SK-N-SH (cell line): ENCODE measurements at regions not wholly inside any gene's neighbourhood (a gene's known extent, or its start where the extent isn't known, plus 50 kb on each side); places are given as distances from the start of the nearest gene placed in this dataset.

Source experiments
- CTCF ChIA-PET: fragments of 300-600, 350-600 bp; formaldehyde crosslinking; extraction: SDS; loops from one replicate; lab custom pipeline; 2021; lab: Yijun Ruan, JAX
- POLR2A ChIA-PET: fragments of 350-600 bp; sonication (Branson Sonifier 250); formaldehyde crosslinking; extraction: SDS; loops from one replicate; lab custom pipeline; 2020; ENCODE audit warnings: antibody characterized with exemption, inconsistent platforms; lab: Yijun Ruan, JAX
- DNase-seq: peaks from one replicate; pipeline ENCODE4 v3.0.0; 2012
- H2AFZ ChIP-seq: fragments of 200-600 bp; sonication (generic); 2 replicates; pipeline ENCODE4 v1.8.1; 2016; ENCODE audit warnings: antibody characterized with exemption, mild to moderate bottlenecking, low read depth
- H3F3A ChIP-seq: fragments of 200-600 bp; sonication (generic); replicated peaks from 2 replicates; pipeline ENCODE3; 2016; ENCODE audit warnings: antibody characterized with exemption, mild to moderate bottlenecking; ENCODE audit not compliant: insufficient read depth
- H3K27ac ChIP-seq, 2 experiments: fragments of 200-500 bp in 1 of 2; fragments of 200-600 bp in 1 of 2; sonication (Bioruptor generic) in 1 of 2; sonication (generic), shearing (Covaris generic) in 1 of 2; 2 replicates each; pipeline versions ENCODE4 v1.5.1 to v1.6.1; 2014 to 2016; ENCODE audit warnings: low read depth in 2 of 2, inconsistent platforms in 1 of 2, low read length in 1 of 2, mild to moderate bottlenecking in 1 of 2, mixed read lengths in 1 of 2
- H3K27me3 ChIP-seq: fragments of 200-600 bp; sonication (generic), shearing (Covaris generic); 2 replicates; pipeline ENCODE4 v1.6.1; 2016; ENCODE audit warnings: mixed run types; ENCODE audit not compliant: insufficient read depth
- H3K36me3 ChIP-seq, 2 experiments: fragments of 200-500 bp in 1 of 2; fragments of 200-600 bp in 1 of 2; sonication (Bioruptor generic) in 1 of 2; sonication (generic) in 1 of 2; replicated peaks in 1 of 2; 2 replicates each; pipeline versions ENCODE3 to v1.5.1; 2014 to 2016; ENCODE audit warnings: low read length in 1 of 2, mild to moderate bottlenecking in 1 of 2; ENCODE audit not compliant: insufficient read depth in 2 of 2, control insufficient read depth in 1 of 2
- H3K4me1 ChIP-seq, 2 experiments: fragments of 200-500 bp in 1 of 2; fragments of 200-600 bp in 1 of 2; sonication (Bioruptor generic) in 1 of 2; sonication (generic), shearing (Covaris generic) in 1 of 2; 2 replicates each; pipeline versions ENCODE4 v1.5.1 to v1.6.1; 2014 to 2016; ENCODE audit warnings: low read depth in 1 of 2, low read length in 1 of 2, mixed run types in 1 of 2; ENCODE audit not compliant: insufficient read depth in 2 of 2, control insufficient read depth in 1 of 2
- H3K4me2 ChIP-seq: fragments of 200-600 bp; sonication (generic), shearing (Covaris generic); 2 replicates; pipeline ENCODE4 v1.6.1; 2017; ENCODE audit warnings: mixed run types
- H3K4me3 ChIP-seq, 2 experiments: fragments of 200-500 bp in 1 of 2; fragments of 200-600 bp in 1 of 2; sonication (Bioruptor generic) in 1 of 2; sonication (generic), shearing (Covaris generic) in 1 of 2; 2 replicates each; pipeline versions ENCODE4 v1.5.1 to v1.8.1; 2014 to 2016; ENCODE audit warnings: low read depth in 2 of 2, inconsistent platforms in 1 of 2, low read length in 1 of 2, mild to moderate bottlenecking in 1 of 2, mixed read lengths in 1 of 2, moderate library complexity in 1 of 2
- H3K79me2 ChIP-seq: fragments of 200-600 bp; sonication (generic); 2 replicates; pipeline ENCODE4 v1.8.1; 2017; ENCODE audit warnings: mild to moderate bottlenecking; ENCODE audit not compliant: insufficient read depth
- H3K9ac ChIP-seq: fragments of 200-600 bp; sonication (generic); 2 replicates; pipeline ENCODE4 v1.6.1; 2017; ENCODE audit warnings: mixed run types
- H3K9me2 ChIP-seq: fragments of 200-600 bp; sonication (generic); 2 replicates; pipeline ENCODE4 v1.6.1; 2017; ENCODE audit warnings: mixed run types
- H3K9me3 ChIP-seq: fragments of 200-600 bp; sonication (generic); 2 replicates; pipeline ENCODE4 v1.6.1; 2017; ENCODE audit warnings: mixed run types, mild to moderate bottlenecking, moderate library complexity
- H4K20me1 ChIP-seq: fragments of 200-600 bp; sonication (generic); 2 replicates; pipeline ENCODE4 v1.6.1; 2017; ENCODE audit warnings: mild to moderate bottlenecking, mixed run types; ENCODE audit not compliant: insufficient read depth
- ELF1 ChIP-seq: IDR thresholded peaks from 2 replicates; pipeline ENCODE4 v1.4.0; 2012
- EP300 ChIP-seq, 2 experiments: IDR thresholded peaks; 2 replicates each; pipeline versions ENCODE4 v1.4.0 to v1.6.1; 2012; ENCODE audit warnings: borderline replicate concordance in 1 of 2, low read depth in 1 of 2, low read length in 1 of 2
- FOXM1 ChIP-seq: IDR thresholded peaks from 2 replicates; pipeline ENCODE4 v1.4.0; 2012; ENCODE audit warnings: low read depth, mild to moderate bottlenecking
- GATA2 ChIP-seq: sonication (generic); formaldehyde crosslinking; IDR thresholded peaks from 2 replicates; pipeline ENCODE4 v1.5.0; 2020; ENCODE audit warnings: mild to moderate bottlenecking, missing genetic modification reagents
- MEF2A ChIP-seq: IDR thresholded peaks from 2 replicates; pipeline ENCODE4 v1.4.0; 2012; ENCODE audit warnings: low read depth, borderline replicate concordance
- MXI1 ChIP-seq: IDR thresholded peaks from 2 replicates; pipeline ENCODE4 v1.6.1; 2012; ENCODE audit warnings: mild to moderate bottlenecking, low read depth, low read length, improper control_type of control experiment
- SMC3 ChIP-seq: IDR thresholded peaks from 2 replicates; pipeline ENCODE4 v1.6.1; 2012; ENCODE audit warnings: low read depth, low read length, improper control_type of control experiment
- TEAD4 ChIP-seq: IDR thresholded peaks from 2 replicates; pipeline ENCODE4 v1.4.0; 2012; ENCODE audit warnings: mild to moderate bottlenecking, borderline replicate concordance; ENCODE audit not compliant: insufficient read depth
- YY1 ChIP-seq: IDR thresholded peaks from 2 replicates; pipeline ENCODE4 v1.4.0; 2012; ENCODE audit warnings: low read depth, mild to moderate bottlenecking
- WGBS: methylation state at CpG from one replicate; pipeline ENCODE4 v1.1.6; 2017; ENCODE audit warnings: low lambda C conversion rate; 5-methylcytosine and 5-hydroxymethylcytosine counted together
- TF ChIP-seq, protein P1 (sequence below): fragments of 150-350 bp; IDR thresholded peaks from 2 replicates; pipeline ENCODE4 v1.6.1; 2017; ENCODE audit warnings: antibody characterized with exemption, low read length, low read depth, borderline replicate concordance

DNA sequence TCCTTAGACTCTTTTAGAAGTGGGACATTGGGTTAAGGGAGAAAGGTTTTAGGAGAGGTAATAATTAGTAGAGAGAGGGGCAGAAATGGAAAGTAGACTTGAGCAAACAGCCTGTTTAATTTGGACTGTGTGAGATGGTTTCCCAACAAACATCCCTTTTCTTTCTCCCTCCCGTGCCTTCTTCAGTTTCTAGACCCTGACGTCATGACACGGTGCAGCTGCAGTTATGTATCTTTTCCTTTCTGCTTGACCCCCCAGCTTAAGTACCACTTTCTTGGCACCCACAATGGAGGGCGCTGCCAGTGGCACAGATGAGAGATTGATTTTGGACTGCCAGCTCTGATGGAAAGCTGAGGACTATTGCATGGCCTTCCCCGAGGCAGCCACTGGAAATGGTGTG is 86.9 kb upstream of the FAM136A start:
- TF ChIP-seq ELF1, result no peak
- WGBS, result 40% methylated on average over 5 of the region's 5 CpGs
- Histone ChIP-seq H3K79me2 (no peaks in the 10 kb centered on the region), H3K27me3 (no peaks in the 10 kb centered on the region), H3K36me3 (no peaks in the 10 kb centered on the region), H3F3A (no peaks in the 10 kb centered on the region), H4K20me1 (no peaks in the 10 kb centered on the region), H3K9me3 (no peaks in the 10 kb centered on the region), H3K27ac (no peak overlapping the region), H3K9ac (no peak overlapping the region), H3K9me2 (no peaks in the 10 kb centered on the region), H2AFZ (no peak overlapping the region), H3K4me3 (no peak overlapping the region), H3K4me1 (no peaks in the 10 kb centered on the region), H3K4me2 (no peak overlapping the region)
- POLR2A ChIA-PET, result no interaction called here
- CTCF ChIA-PET, result interaction anchor here (1.5 to 4.5 kb wide), 2 partner anchors 14 to 48 kb away, joined by 6 to 13 read pairs; no protein-coding TSS in a partner anchor
- DNase-seq, result no peak

DNA sequence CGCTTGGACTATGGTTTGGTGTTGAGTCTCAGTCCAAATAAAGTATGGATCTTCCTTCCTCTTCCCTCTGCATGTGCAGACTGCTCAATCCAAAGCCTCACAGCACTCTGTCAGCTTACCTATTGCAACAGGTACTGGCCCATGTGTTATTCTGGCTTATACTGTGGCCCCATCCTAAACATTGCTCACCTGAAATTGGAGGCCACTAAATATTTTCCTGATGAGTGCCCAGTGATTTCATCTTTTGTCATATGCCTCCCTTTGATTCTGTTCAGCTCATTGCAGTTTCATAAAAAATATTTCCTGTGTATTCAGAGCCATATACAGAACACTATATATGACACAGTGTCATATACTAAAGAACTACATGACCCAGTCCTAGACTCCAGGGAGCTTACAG is 86.3 kb upstream of the FAM136A start:
- Histone ChIP-seq H3K9me3 (no peaks in the 10 kb centered on the region), H3K36me3 (no peaks in the 10 kb centered on the region), H4K20me1 (no peaks in the 10 kb centered on the region), H2AFZ (no peak overlapping the region), H3K9me2 (no peaks in the 10 kb centered on the region), H3K27ac (no peak overlapping the region), H3K4me2 (no peak overlapping the region)
- POLR2A ChIA-PET, result no interaction called here
- CTCF ChIA-PET, result interaction anchor here (1.1 to 4.5 kb wide), 3 partner anchors 15 to 81 kb away, joined by 3 to 13 read pairs (median 6); no protein-coding TSS in a partner anchor
- WGBS, result 60% methylated on average over 1 of the region's 1 CpG
- TF ChIP-seq MXI1 (no peak), MEF2A (no peak), TEAD4 (no peak), FOXM1 (no peak), EP300 (IDR thresholded peaks at IDR 0.05; ENCODE audit: borderline replicate concordance in 1 of 2, low read depth in 1 of 2, low read length in 1 of 2) (no peak)
- TF ChIP-seq, protein P1, sequence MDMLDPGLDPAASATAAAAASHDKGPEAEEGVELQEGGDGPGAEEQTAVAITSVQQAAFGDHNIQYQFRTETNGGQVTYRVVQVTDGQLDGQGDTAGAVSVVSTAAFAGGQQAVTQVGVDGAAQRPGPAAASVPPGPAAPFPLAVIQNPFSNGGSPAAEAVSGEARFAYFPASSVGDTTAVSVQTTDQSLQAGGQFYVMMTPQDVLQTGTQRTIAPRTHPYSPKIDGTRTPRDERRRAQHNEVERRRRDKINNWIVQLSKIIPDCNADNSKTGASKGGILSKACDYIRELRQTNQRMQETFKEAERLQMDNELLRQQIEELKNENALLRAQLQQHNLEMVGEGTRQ, result no peak
- TF ChIP-seq, all 33 proteins: peak for 0
- no peaks in the 10 kb centered on the region for H3K27me3 ChIP-seq
- H3K9ac ChIP-seq, result no peak overlapping the region
- H3K4me3 ChIP-seq, result no peak overlapping the region
- no peaks in the 10 kb centered on the region for H3F3A ChIP-seq
- H3K4me1 ChIP-seq, result no peaks in the 10 kb centered on the region
- no peaks in the 10 kb centered on the region for H3K79me2 ChIP-seq
- DNase-seq, result no peak

DNA sequence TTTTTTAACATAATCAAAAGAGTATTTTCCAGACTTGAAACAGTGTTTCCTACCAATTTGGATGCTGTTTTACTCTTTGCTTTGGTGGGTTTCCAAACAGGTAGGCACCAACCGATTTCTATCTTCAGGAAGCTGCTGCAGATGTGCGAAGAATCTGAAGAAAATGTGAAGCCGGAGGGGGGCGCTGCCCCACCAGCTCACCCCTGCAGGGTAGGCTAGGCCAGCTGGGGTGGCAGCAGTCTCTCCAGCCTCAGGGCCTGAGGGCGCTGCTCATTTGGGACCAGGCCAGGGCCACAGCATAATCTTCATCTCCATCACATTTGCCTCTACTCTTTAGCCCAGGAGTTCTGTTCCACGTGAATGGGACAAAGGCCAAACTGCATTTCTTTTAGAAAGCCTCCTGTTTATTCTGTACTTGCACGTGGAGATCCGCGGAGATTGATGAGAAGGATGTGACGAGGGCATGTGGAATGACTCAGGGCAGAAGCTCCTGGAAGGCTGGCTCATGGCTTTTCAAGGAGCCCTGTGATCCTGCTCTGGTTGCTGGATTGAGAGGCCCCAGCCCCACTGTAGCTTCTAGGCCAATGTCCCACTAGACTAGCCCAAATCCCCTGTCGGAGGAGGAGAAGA is 84.2 kb upstream of the FAM136A start:
- Histone ChIP-seq H3K4me3 (no peak overlapping the region), H3K9me2 (no peaks in the 10 kb centered on the region), H3K4me2 (no peak overlapping the region), H3K4me1 (peaks cover 0 to 5% of the 10 kb centered on the region in 2 experiments; a peak in 1 of 4 replicates), H3F3A (no peaks in the 10 kb centered on the region), H3K79me2 (no peaks in the 10 kb centered on the region), H2AFZ (no peak overlapping the region), H4K20me1 (no peaks in the 10 kb centered on the region), H3K27ac (no peak overlapping the region), H3K9ac (no peak overlapping the region), H3K36me3 (no peaks in the 10 kb centered on the region), H3K27me3 (no peaks in the 10 kb centered on the region; the same call in 1 of the 2 replicates), H3K9me3 (no peaks in the 10 kb centered on the region)
- WGBS, result 38% methylated on average over 11 of the region's 11 CpGs
- POLR2A ChIA-PET, result no interaction called here
- DNase-seq, result peak; percentile 9
- TF ChIP-seq, protein P1, result no peak
- TF ChIP-seq YY1 (no peak), FOXM1 (no peak), GATA2 (no peak), MXI1 (no peak), SMC3 (no peak)
- CTCF ChIA-PET, result interaction anchor here (0.9 to 1.2 kb wide), 2 partner anchors 13 to 231 kb away, joined by 3 to 4 read pairs; no protein-coding TSS in a partner anchor
